Loucy (cell line): ENCODE measurements at regions not wholly inside any gene's neighbourhood (a gene's known extent, or its start where the extent isn't known, plus 50 kb on each side); places are given as distances from the start of the nearest gene placed in this dataset.

Source experiments
- H2AFZ ChIP-seq: fragments of 200-600 bp; sonication (generic); 2 replicates; pipeline ENCODE4 v1.6.0; 2016; ENCODE audit warnings: antibody characterized with exemption, mild to moderate bottlenecking, low read length, moderate library complexity
- H3F3A ChIP-seq: fragments of 200-600 bp; 2 replicates; pipeline ENCODE4 v1.6.0; 2016; ENCODE audit warnings: antibody characterized with exemption, low read depth, mild to moderate bottlenecking
- H3K27me3 ChIP-seq: fragments of 200-600 bp; sonication (generic); 2 replicates; pipeline ENCODE4 v1.6.1; 2014; ENCODE audit warnings: low read length, mild to moderate bottlenecking; ENCODE audit not compliant: insufficient read depth, poor library complexity, severe bottlenecking
- H3K36me3 ChIP-seq: fragments of 200-600 bp; sonication (generic); 2 replicates; pipeline ENCODE4 v1.6.1; 2016; ENCODE audit warnings: low read length; ENCODE audit not compliant: insufficient read depth
- H3K4me1 ChIP-seq: fragments of 200-600 bp; sonication (generic); 2 replicates; pipeline ENCODE4 v1.5.1; 2014; ENCODE audit warnings: low read length, mild to moderate bottlenecking; ENCODE audit not compliant: insufficient read depth, poor library complexity, severe bottlenecking
- H3K4me2 ChIP-seq: fragments of 200-600 bp; sonication (generic); 2 replicates; pipeline ENCODE4 v1.6.0; 2014; ENCODE audit warnings: antibody characterized with exemption, low read length, low read depth, mild to moderate bottlenecking; ENCODE audit not compliant: poor library complexity, severe bottlenecking
- H3K4me3 ChIP-seq: fragments of 200-600 bp; sonication (generic); 2 replicates; pipeline ENCODE4 v1.5.1; 2014; ENCODE audit warnings: low read length, mild to moderate bottlenecking, mixed read lengths; ENCODE audit not compliant: poor library complexity, severe bottlenecking
- H3K79me2 ChIP-seq: fragments of 200-600 bp; sonication (generic); 2 replicates; pipeline ENCODE4 v1.6.1; 2014; ENCODE audit warnings: low read length; ENCODE audit not compliant: insufficient read depth
- H3K9ac ChIP-seq: fragments of 200-600 bp; sonication (generic); 2 replicates; pipeline ENCODE4 v1.6.0; 2014; ENCODE audit warnings: mild to moderate bottlenecking, low read depth, low read length, moderate library complexity; ENCODE audit not compliant: poor library complexity, severe bottlenecking
- H3K9me2 ChIP-seq: fragments of 200-600 bp; sonication (generic); replicated peaks from 2 replicates; pipeline ENCODE4 v1.6.1; 2016; ENCODE audit warnings: low read depth, low read length, mixed read lengths
- H3K9me3 ChIP-seq: fragments of 200-600 bp; sonication (generic); 2 replicates; pipeline ENCODE4 v1.6.1; 2014; ENCODE audit warnings: mild to moderate bottlenecking, antibody characterized with exemption, low read length, low read depth; ENCODE audit not compliant: insufficient read depth
- H4K20me1 ChIP-seq: fragments of 200-600 bp; sonication (generic); 2 replicates; pipeline ENCODE4 v1.6.0; 2014; ENCODE audit warnings: antibody characterized with exemption, low read length, mild to moderate bottlenecking; ENCODE audit not compliant: insufficient read depth, poor library complexity, severe bottlenecking
- EZH2phosphoT487 ChIP-seq: fragments of 200-600 bp; IDR thresholded peaks from 2 replicates; pipeline ENCODE4 v1.6.1; 2018; ENCODE audit warnings: antibody characterized with exemption, mild to moderate bottlenecking, moderate library complexity, borderline replicate concordance
- TF ChIP-seq, protein P1 (sequence below): fragments of 200-600 bp; sonication (generic); conservative IDR thresholded peaks from 2 replicates; pipeline ENCODE4 v1.5.1; 2014; ENCODE audit warnings: mild to moderate bottlenecking, antibody characterized with exemption, low read length

DNA sequence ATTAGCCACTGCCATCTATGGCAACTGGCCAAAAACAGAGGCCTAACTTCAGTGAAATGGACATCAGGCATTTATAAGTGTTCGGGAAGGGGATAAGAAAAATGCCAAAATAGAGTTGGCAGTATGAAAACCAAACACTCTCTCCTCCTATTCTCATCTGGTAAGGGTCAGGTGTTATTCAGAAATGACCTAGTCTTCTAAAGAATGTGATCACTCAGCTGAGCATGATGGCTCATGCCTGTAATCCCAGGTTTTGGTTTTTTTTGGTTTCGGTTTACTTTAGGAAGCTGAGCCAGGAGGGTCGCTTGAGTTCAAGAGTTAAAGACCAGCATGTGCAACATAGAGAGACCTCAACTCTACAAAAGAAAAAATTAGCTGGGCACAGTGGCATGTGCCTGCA lies 170.3 kb downstream of the GRIN2B start:
- Histone ChIP-seq H3K9ac (no peak overlapping the region), H3K79me2 (no peaks in the 10 kb centered on the region), H3K9me2 (no peaks in the 10 kb centered on the region), H3K4me3 (no peak overlapping the region), H3K36me3 (no peaks in the 10 kb centered on the region), H4K20me1 (no peaks in the 10 kb centered on the region), H3K4me2 (no peak overlapping the region), H3K9me3 (no peaks in the 10 kb centered on the region), H2AFZ (no peak overlapping the region), H3F3A (no peaks in the 10 kb centered on the region), H3K27me3 (no peaks in the 10 kb centered on the region), H3K4me1 (no peaks in the 10 kb centered on the region)
- no peak for TF ChIP-seq EZH2phosphoT487
- TF ChIP-seq, protein P1, sequence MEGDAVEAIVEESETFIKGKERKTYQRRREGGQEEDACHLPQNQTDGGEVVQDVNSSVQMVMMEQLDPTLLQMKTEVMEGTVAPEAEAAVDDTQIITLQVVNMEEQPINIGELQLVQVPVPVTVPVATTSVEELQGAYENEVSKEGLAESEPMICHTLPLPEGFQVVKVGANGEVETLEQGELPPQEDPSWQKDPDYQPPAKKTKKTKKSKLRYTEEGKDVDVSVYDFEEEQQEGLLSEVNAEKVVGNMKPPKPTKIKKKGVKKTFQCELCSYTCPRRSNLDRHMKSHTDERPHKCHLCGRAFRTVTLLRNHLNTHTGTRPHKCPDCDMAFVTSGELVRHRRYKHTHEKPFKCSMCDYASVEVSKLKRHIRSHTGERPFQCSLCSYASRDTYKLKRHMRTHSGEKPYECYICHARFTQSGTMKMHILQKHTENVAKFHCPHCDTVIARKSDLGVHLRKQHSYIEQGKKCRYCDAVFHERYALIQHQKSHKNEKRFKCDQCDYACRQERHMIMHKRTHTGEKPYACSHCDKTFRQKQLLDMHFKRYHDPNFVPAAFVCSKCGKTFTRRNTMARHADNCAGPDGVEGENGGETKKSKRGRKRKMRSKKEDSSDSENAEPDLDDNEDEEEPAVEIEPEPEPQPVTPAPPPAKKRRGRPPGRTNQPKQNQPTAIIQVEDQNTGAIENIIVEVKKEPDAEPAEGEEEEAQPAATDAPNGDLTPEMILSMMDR, result no peak

DNA sequence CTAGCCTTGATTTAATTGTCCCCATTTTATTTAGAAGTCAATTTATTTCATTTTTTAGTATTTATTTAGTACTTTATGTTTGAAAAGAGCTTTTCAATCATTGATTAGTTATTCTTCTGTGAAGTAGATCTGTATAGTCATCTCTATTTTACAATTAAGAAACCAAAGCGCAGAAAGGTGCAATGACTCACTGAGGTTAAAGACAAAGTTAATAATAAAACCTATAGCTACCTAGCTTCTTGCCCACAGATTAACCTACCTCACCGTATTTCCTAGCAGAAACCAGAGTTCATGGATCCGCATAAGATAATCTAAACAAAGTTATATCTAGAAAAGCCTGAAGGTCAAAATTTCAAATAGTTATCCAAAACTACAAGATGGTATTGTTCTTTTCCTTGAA lies 176.4 kb downstream of the GRIN2B start:
- H3K27me3 ChIP-seq, result no peaks in the 10 kb centered on the region
- no peaks in the 10 kb centered on the region for H3K9me2 ChIP-seq
- H3K36me3 ChIP-seq, result no peaks in the 10 kb centered on the region
- no peak overlapping the region for H3K4me3 ChIP-seq
- no peaks in the 10 kb centered on the region for H3K9me3 ChIP-seq
- no peak overlapping the region for H2AFZ ChIP-seq
- no peak overlapping the region for H3K4me2 ChIP-seq
- H3K9ac ChIP-seq, result no peak overlapping the region
- no peaks in the 10 kb centered on the region for H3F3A ChIP-seq
- TF ChIP-seq, protein P1, result no peak
- no peak for TF ChIP-seq EZH2phosphoT487
- no peaks in the 10 kb centered on the region for H3K4me1 ChIP-seq
- H3K79me2 ChIP-seq, result no peaks in the 10 kb centered on the region
- H4K20me1 ChIP-seq, result no peaks in the 10 kb centered on the region

DNA sequence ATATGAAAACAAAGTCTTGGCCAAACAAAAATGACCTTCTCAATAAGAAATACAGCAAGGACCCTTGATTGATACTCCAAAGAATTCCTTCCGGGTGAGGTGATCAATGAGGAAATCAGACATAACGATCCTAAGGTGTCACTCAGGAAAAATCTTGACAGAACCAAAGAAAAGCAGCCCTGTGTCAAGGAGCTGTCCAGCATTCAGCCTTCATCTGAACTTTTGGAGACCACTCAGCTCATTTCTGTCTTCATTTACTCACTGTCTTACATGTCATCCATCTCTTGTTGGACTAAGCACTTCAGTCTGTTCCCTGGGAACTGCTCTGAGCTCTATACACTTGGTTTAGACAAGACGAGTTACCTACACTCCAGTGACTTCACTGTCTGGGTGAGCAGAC lies 179.9 kb downstream of the GRIN2B start:
- no peaks in the 10 kb centered on the region for H3K79me2 ChIP-seq
- no peak overlapping the region for H3K9ac ChIP-seq
- H2AFZ ChIP-seq, result no peak overlapping the region
- H3K4me2 ChIP-seq, result no peak overlapping the region
- TF ChIP-seq EZH2phosphoT487, result no peak
- TF ChIP-seq, protein P1, result no peak
- no peaks in the 10 kb centered on the region for H3F3A ChIP-seq
- no peaks in the 10 kb centered on the region for H3K9me3 ChIP-seq
- no peaks in the 10 kb centered on the region for H3K4me1 ChIP-seq
- H3K9me2 ChIP-seq, result no peaks in the 10 kb centered on the region
- H4K20me1 ChIP-seq, result no peaks in the 10 kb centered on the region
- H3K36me3 ChIP-seq, result no peaks in the 10 kb centered on the region
- H3K4me3 ChIP-seq, result no peak overlapping the region
- no peaks in the 10 kb centered on the region for H3K27me3 ChIP-seq
